ENCODE measurements at regions not wholly inside any gene's neighbourhood (a gene's known extent, or its start where the extent isn't known, plus 50 kb on each side); places are given as distances from the start of the nearest gene placed in this dataset.

GRCh38 chr15:31264559-31265089, 62.0 kb upstream of the KLF13 start:
- H3K27me3 ChIP-seq = no peaks in the 10 kb centered on the region
- peak in 1 of 2 donors; percentile 0 for ATAC-seq (ENCODE audit: low FRiP score in 2 of 2)
- no peaks in the 10 kb centered on the region for H3K9me3 ChIP-seq
- 69 to 80% methylated on average over 5 of the region's 6 CpGs for WGBS, 2 donors
- no peak for DNase-seq
- TF ChIP-seq CTCF (IDR thresholded peaks at IDR 0.05) = no peak
- TF ChIP-seq EP300 (IDR thresholded peaks at IDR 0.05) = no peak
- TF ChIP-seq POLR2AphosphoS5 (IDR thresholded peaks at IDR 0.05) = no peak
- TF ChIP-seq POLR2A (IDR thresholded peaks at IDR 0.05) = no peak
- peaks cover 37 to 59% (median 56%) of the 10 kb centered on the region in 4 donors for H3K4me1 ChIP-seq
- H3K27ac ChIP-seq = peak overlapping the region; percentile 82 to 89 (median 86)
- H3K4me3 ChIP-seq = no peak overlapping the region
- no peaks in the 10 kb centered on the region for H3K36me3 ChIP-seq

GRCh38 chr15:31265090-31265870, 61.4 kb upstream of the KLF13 start:
- ATAC-seq (ENCODE audit: low FRiP score in 2 of 2) = no peak
- peak overlapping the region; percentile 82 to 89 (median 86) for H3K27ac ChIP-seq
- 62 to 65% methylated on average over 16 to 21 of the region's 21 CpGs for WGBS, 2 donors
- peaks cover 37 to 59% (median 56%) of the 10 kb centered on the region in 4 donors for H3K4me1 ChIP-seq
- no peak overlapping the region for H3K4me3 ChIP-seq
- TF ChIP-seq POLR2A (IDR thresholded peaks at IDR 0.05) (no peak), EP300 (IDR thresholded peaks at IDR 0.05) (no peak)
- H3K9me3 ChIP-seq = no peaks in the 10 kb centered on the region
- H3K36me3 ChIP-seq = no peaks in the 10 kb centered on the region
- peak in 1 of 2 donors; percentile 63 for DNase-seq
- no peaks in the 10 kb centered on the region for H3K27me3 ChIP-seq

GRCh38 chr15:31265871-31266711, 60.5 kb upstream of the KLF13 start:
- no peak overlapping the region for H3K4me3 ChIP-seq
- peak overlapping the region; percentile 82 to 89 (median 86) for H3K27ac ChIP-seq
- peak; percentile 46 to 57 for TF ChIP-seq POLR2AphosphoS5 (IDR thresholded peaks at IDR 0.05)
- TF ChIP-seq EP300 (IDR thresholded peaks at IDR 0.05) = peak in 1 of 4 donors; percentile 47
- TF ChIP-seq CTCF (IDR thresholded peaks at IDR 0.05) = no peak
- H3K9me3 ChIP-seq = no peaks in the 10 kb centered on the region
- WGBS, 2 donors = 53 to 70% methylated on average over 16 to 22 of the region's 22 CpGs
- no peaks in the 10 kb centered on the region for H3K36me3 ChIP-seq
- ATAC-seq (ENCODE audit: low FRiP score in 2 of 2) (peak; percentile 3 to 56), DNase-seq (peak in 1 of 2 donors; percentile 78)
- peaks cover 37 to 59% (median 56%) of the 10 kb centered on the region in 4 donors for H3K4me1 ChIP-seq
- no peaks in the 10 kb centered on the region for H3K27me3 ChIP-seq

- ATAC-seq (ENCODE audit: low FRiP score in 2 of 2) = no peak
- H3K4me1 ChIP-seq = peaks cover 37 to 59% (median 56%) of the 10 kb centered on the region in 4 donors
- no peaks in the 10 kb centered on the region for H3K27me3 ChIP-seq
- no peak for DNase-seq
- H3K36me3 ChIP-seq = no peaks in the 10 kb centered on the region
- 69 to 81% methylated on average over 9 to 13 of the region's 13 CpGs for WGBS, 2 donors
- peak overlapping the region; percentile 82 to 89 (median 86) for H3K27ac ChIP-seq
- no peak overlapping the region for H3K4me3 ChIP-seq
- TF ChIP-seq EP300 (IDR thresholded peaks at IDR 0.05) (no peak), POLR2AphosphoS5 (IDR thresholded peaks at IDR 0.05) (no peak), CTCF (IDR thresholded peaks at IDR 0.05) (no peak), POLR2A (IDR thresholded peaks at IDR 0.05) (no peak)
- no peaks in the 10 kb centered on the region for H3K9me3 ChIP-seq
These were observed 59.9 kb upstream of the KLF13 start for GRCh38 chr15:31266712-31267111.

Data from upper lobe of left lung (tissue), 6 donors.